ENCODE measurements at regions not wholly inside any gene's neighbourhood (a gene's known extent, or its start where the extent isn't known, plus 50 kb on each side); places are given as distances from the start of the nearest gene placed in this dataset.

DNA sequence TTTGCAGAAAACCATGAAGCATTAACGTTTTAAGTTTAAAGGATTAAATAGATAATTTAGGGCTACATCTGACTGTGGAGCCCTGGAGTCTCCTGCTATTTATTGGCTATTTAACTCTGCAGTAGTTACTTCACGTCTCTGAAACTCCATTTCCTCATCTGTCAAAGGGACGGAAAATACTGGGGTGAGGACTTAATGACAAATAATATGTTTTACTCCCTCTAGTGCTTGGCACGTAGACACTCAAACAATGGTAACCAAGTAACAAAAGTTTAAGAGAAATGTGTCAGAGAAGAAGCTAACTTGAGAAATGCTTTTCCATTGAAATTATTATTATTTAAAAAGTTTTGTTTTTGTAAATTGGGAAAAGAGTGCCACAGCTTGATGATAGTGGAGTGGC lies 130.7 kb upstream of the RCN1 start:
- no peak for DNase-seq (ENCODE audit: extremely low spot score in 2 of 2)
- TF ChIP-seq CTCF (IDR thresholded peaks at IDR 0.05): no peak
- no peak for TF ChIP-seq POLR2A (IDR thresholded peaks at IDR 0.05)
- TF ChIP-seq POLR2AphosphoS5 (IDR thresholded peaks at IDR 0.05; ENCODE audit: insufficient read depth in 1 of 2, low read depth in 1 of 2): no peak
- Histone ChIP-seq H3K27ac (no peak overlapping the region), H3K4me1 (no peaks in the 10 kb centered on the region), H3K27me3 (no peaks in the 10 kb centered on the region), H3K4me3 (no peak overlapping the region), H3K36me3 (no peaks in the 10 kb centered on the region), H3K9me3 (no peaks in the 10 kb centered on the region)
- intact Hi-C loops (cut with DNase I): no loop called here

DNA sequence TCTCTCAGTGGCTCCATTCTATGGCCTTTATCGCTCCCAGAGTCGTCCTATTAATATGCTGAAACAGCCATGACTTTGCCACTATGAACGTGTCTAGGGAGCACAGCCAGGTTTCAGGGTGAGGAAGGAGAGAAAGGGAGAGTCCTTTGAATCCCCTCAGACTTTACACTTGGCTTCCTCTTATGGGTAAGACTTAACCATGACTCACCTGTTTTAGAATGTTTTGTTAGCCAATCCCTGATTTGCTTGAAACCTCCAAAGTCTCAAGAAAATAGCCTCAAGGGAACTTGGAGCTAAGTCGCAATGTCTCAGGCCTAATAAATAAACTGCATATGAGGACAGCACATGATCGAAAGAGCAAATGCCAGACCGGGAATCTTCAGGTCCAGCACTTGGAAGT lies 131.2 kb upstream of the RCN1 start:
- intact Hi-C loops (cut with DNase I): no loop called here
- TF ChIP-seq CTCF (IDR thresholded peaks at IDR 0.05) (no peak), POLR2AphosphoS5 (IDR thresholded peaks at IDR 0.05; ENCODE audit: insufficient read depth in 1 of 2, low read depth in 1 of 2) (no peak)

DNA sequence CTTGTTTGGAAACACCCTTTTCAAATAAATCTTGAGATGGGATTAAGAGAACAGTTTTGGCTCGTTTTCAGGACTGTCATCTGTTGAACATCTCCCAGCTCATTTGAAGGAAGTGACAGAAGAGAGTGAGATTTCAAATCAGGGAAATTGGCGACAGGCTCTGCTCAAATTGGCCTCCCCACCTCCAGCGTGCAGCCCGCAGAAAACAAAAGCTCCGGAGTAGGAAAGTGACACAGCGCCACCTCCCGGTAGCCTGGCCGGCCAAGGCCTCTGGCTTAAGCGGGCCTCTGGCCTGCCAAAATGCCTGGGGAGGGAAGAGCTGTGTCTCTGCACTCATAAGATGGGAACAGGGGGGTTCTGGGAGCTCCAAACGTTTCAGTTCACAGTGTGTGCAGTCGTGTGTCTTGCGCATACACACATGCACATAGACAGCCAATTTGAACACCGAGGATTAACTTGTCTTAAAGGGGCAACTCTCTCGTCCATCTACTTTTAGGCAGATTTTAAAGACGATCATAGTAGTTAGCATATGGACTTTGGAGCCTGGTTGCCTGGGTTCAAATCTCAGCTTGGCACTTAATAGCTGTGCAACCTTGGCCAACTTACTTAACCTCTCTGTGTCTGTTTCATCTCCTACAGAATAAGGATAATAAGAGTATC lies 132.7 kb upstream of the RCN1 start:
- no peaks in the 10 kb centered on the region for H3K9me3 ChIP-seq
- H3K4me1 ChIP-seq: no peaks in the 10 kb centered on the region
- H3K36me3 ChIP-seq: no peaks in the 10 kb centered on the region
- TF ChIP-seq CTCF (IDR thresholded peaks at IDR 0.05) (no peak), POLR2A (IDR thresholded peaks at IDR 0.05) (no peak), POLR2AphosphoS5 (IDR thresholded peaks at IDR 0.05; ENCODE audit: insufficient read depth in 1 of 2, low read depth in 1 of 2) (no peak)
- no peak overlapping the region for H3K27ac ChIP-seq
- intact Hi-C loops (cut with DNase I): no loop called here
- DNase-seq (ENCODE audit: extremely low spot score in 2 of 2): peak in 1 of 2 donors; percentile 69
- H3K4me3 ChIP-seq: no peak overlapping the region
- no peaks in the 10 kb centered on the region for H3K27me3 ChIP-seq

More for the DNA sequence above, 131.2 kb upstream of the RCN1 start:
- Histone ChIP-seq H3K9me3 (no peaks in the 10 kb centered on the region), H3K27ac (no peak overlapping the region), H3K4me1 (no peaks in the 10 kb centered on the region), H3K36me3 (no peaks in the 10 kb centered on the region), H3K27me3 (no peaks in the 10 kb centered on the region), H3K4me3 (no peak overlapping the region)
- DNase-seq (ENCODE audit: extremely low spot score in 2 of 2): no peak

DNA sequence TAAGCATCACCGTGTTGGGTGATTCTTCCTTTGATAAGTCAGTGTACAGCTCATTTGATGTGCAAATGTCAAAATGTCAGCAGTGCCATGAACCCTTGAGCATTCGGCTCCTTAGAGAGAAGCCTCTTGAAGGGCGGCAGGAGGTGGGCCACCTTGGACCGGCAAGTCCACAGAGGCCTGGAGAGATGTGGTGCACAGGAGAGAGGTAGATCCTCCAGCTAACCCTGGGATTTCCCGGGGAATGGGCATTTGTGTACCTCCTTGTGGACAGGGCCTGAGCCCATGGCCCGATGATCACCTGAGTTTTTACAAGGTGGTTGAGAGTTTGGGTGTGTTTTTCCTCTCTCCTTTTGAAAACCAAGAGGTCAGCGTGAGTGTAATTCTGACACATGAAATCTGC lies 133.2 kb upstream of the RCN1 start:
- Histone ChIP-seq H3K9me3 (no peaks in the 10 kb centered on the region), H3K4me3 (no peak overlapping the region), H3K4me1 (no peaks in the 10 kb centered on the region), H3K27me3 (no peaks in the 10 kb centered on the region), H3K27ac (no peak overlapping the region), H3K36me3 (no peaks in the 10 kb centered on the region)
- intact Hi-C loops (cut with DNase I): no loop called here
- TF ChIP-seq CTCF (IDR thresholded peaks at IDR 0.05): no peak
- DNase-seq (ENCODE audit: extremely low spot score in 2 of 2): peak in 1 of 2 donors; percentile 75

DNA sequence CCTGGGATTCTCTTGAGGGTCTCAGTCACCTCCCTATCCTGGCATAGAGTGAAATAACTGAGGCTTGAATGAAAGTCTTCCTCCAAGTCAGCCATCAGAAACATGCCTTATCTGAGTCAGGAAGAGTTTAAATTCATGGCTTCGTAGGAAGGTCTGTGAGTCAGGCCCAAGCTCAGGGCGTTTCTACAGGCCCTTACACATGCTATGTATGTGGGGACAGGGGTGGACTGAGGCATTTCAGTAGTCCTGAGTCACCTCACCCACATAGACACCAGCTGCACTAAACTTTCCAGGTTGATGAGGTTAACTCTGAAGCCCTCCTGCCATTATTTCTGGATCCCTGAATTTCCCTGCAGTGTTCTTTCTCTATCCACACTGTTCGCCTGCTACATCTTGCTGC lies 134.6 kb upstream of the RCN1 start:
- Histone ChIP-seq H3K27ac (no peak overlapping the region), H3K4me1 (no peaks in the 10 kb centered on the region), H3K27me3 (no peaks in the 10 kb centered on the region), H3K36me3 (no peaks in the 10 kb centered on the region), H3K9me3 (no peaks in the 10 kb centered on the region), H3K4me3 (no peak overlapping the region)
- no peak for DNase-seq (ENCODE audit: extremely low spot score in 2 of 2)
- TF ChIP-seq POLR2A (IDR thresholded peaks at IDR 0.05) (no peak), CTCF (IDR thresholded peaks at IDR 0.05) (no peak), POLR2AphosphoS5 (IDR thresholded peaks at IDR 0.05; ENCODE audit: insufficient read depth in 1 of 2, low read depth in 1 of 2) (no peak)
- intact Hi-C loops (cut with DNase I): no loop called here

All from vagina (tissue), 2 donors.